Testis (tissue), 2 donors: ENCODE measurements at regions not wholly inside any gene's neighbourhood (a gene's known extent, or its start where the extent isn't known, plus 50 kb on each side); places are given as distances from the start of the nearest gene placed in this dataset.

ENCODE experiments used
- POLR2A ChIP-seq: fragments of 450-650 bp; IDR thresholded peaks from one replicate; pipeline ENCODE4 v1.6.1; 2017; ENCODE audit warnings: antibody characterized with exemption, mild to moderate bottlenecking, moderate library complexity
- TF ChIP-seq, protein P1 (sequence below), 3 experiments: fragments of 450-650 bp in 2 of 3; fragments of 200-600 bp in 1 of 3; sonication (generic) in 1 of 3; IDR thresholded peaks; one replicate each; pipeline ENCODE4 v1.5.1; 2016 to 2019; ENCODE audit warnings: antibody characterized with exemption in 3 of 3, mild to moderate bottlenecking in 2 of 3, moderate library complexity in 1 of 3

DNA sequence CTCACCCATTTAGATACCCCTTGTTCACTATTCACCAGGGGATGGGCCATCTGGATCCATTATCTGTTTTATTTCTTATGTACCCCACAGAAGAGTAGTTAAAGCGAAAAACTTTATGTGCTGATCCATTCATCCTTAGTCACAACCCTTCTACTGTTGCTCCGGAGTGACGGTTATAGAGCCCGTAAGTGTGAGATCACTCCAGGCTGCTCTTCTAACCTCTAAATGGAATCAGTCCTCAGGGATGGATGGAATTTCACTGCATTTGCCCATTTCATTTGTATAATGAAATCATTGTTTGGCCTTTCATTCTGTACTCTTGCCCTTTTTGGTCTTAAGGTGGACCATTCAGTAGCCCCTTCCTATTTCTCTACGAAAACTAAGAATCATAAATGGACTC lies 409.3 kb upstream of the RUNX1 start:
- TF ChIP-seq, protein P1, sequence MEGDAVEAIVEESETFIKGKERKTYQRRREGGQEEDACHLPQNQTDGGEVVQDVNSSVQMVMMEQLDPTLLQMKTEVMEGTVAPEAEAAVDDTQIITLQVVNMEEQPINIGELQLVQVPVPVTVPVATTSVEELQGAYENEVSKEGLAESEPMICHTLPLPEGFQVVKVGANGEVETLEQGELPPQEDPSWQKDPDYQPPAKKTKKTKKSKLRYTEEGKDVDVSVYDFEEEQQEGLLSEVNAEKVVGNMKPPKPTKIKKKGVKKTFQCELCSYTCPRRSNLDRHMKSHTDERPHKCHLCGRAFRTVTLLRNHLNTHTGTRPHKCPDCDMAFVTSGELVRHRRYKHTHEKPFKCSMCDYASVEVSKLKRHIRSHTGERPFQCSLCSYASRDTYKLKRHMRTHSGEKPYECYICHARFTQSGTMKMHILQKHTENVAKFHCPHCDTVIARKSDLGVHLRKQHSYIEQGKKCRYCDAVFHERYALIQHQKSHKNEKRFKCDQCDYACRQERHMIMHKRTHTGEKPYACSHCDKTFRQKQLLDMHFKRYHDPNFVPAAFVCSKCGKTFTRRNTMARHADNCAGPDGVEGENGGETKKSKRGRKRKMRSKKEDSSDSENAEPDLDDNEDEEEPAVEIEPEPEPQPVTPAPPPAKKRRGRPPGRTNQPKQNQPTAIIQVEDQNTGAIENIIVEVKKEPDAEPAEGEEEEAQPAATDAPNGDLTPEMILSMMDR (IDR thresholded peaks at IDR 0.05), result no peak
- TF ChIP-seq POLR2A, result no peak
